Right atrium auricular region (tissue), 2 donors: ENCODE measurements at regions not wholly inside any gene's neighbourhood (a gene's known extent, or its start where the extent isn't known, plus 50 kb on each side); places are given as distances from the start of the nearest gene placed in this dataset.

ENCODE experiments used
- DNase-seq: peaks from one replicate; pipeline ENCODE4 v3.0.0-alpha.2; 2019; ENCODE audit warnings: low spot score
- H3K27ac ChIP-seq, 2 donors: fragments of 200-600 bp; sonication (generic); 1 replicate in 1 of 2; 2 replicates in 1 of 2; pipeline ENCODE4 v1.5.1; 2016 to 2019
- H3K27me3 ChIP-seq, 2 donors: fragments of 200-600 bp; sonication (generic); one replicate each; pipeline versions ENCODE4 v1.5.1 to v1.6.0; 2017 to 2019
- H3K36me3 ChIP-seq: fragments of 200-600 bp; sonication (generic); one replicate; pipeline ENCODE4 v1.5.1; 2016
- H3K4me1 ChIP-seq, 2 donors: fragments of 200-600 bp; sonication (generic); one replicate each; pipeline versions ENCODE4 v1.5.1 to v1.6.0; 2017 to 2019
- H3K4me3 ChIP-seq, 2 donors: fragments of 200-600 bp; sonication (generic); 1 replicate in 1 of 2; 2 replicates in 1 of 2; pipeline ENCODE4 v1.5.1; 2017 to 2019; ENCODE audit warnings: mild to moderate bottlenecking in 1 of 2, moderate library complexity in 1 of 2
- H3K9me3 ChIP-seq, 2 donors: fragments of 200-600 bp; sonication (generic); one replicate each; pipeline ENCODE4 v1.5.1; 2019
- CTCF ChIP-seq, 2 donors: fragments of 200-600 bp; sonication (generic); IDR thresholded peaks; one replicate each; pipeline ENCODE4 v1.5.1; 2019; ENCODE audit warnings: antibody characterized with exemption in 2 of 2

GRCh38 chr1:30505853-30506252 lies 217.5 kb downstream of the MATN1 start:
- no peaks in the 10 kb centered on the region for H3K4me1 ChIP-seq
- no peaks in the 10 kb centered on the region for H3K9me3 ChIP-seq
- no peak overlapping the region for H3K4me3 ChIP-seq
- no peaks in the 10 kb centered on the region for H3K36me3 ChIP-seq
- H3K27ac ChIP-seq: no peak overlapping the region
- DNase-seq: no peak
- no peaks in the 10 kb centered on the region for H3K27me3 ChIP-seq
- no peak for TF ChIP-seq CTCF (IDR thresholded peaks at IDR 0.05)

GRCh38 chr1:30492451-30492850 lies 230.9 kb downstream of the MATN1 start:
- Histone ChIP-seq H3K9me3 (no peaks in the 10 kb centered on the region), H3K4me3 (no peak overlapping the region), H3K27ac (no peak overlapping the region), H3K27me3 (no peaks in the 10 kb centered on the region), H3K4me1 (no peaks in the 10 kb centered on the region), H3K36me3 (no peaks in the 10 kb centered on the region)
- no peak for DNase-seq
- no peak for TF ChIP-seq CTCF (IDR thresholded peaks at IDR 0.05)

GRCh38 chr1:30491831-30492230 lies 231.6 kb downstream of the MATN1 start:
- Histone ChIP-seq H3K27ac (no peak overlapping the region), H3K9me3 (no peaks in the 10 kb centered on the region), H3K4me1 (no peaks in the 10 kb centered on the region), H3K27me3 (no peaks in the 10 kb centered on the region), H3K36me3 (no peaks in the 10 kb centered on the region), H3K4me3 (no peak overlapping the region)
- no peak for DNase-seq
- no peak for TF ChIP-seq CTCF (IDR thresholded peaks at IDR 0.05)

GRCh38 chr1:30490554-30491053 lies 232.8 kb downstream of the MATN1 start:
- TF ChIP-seq CTCF (IDR thresholded peaks at IDR 0.05): no peak
- no peak overlapping the region for H3K27ac ChIP-seq
- no peaks in the 10 kb centered on the region for H3K36me3 ChIP-seq
- H3K4me1 ChIP-seq: no peaks in the 10 kb centered on the region
- no peaks in the 10 kb centered on the region for H3K27me3 ChIP-seq
- no peak overlapping the region for H3K4me3 ChIP-seq
- no peaks in the 10 kb centered on the region for H3K9me3 ChIP-seq
- no peak for DNase-seq

GRCh38 chr1:30489737-30490389 lies 233.5 kb downstream of the MATN1 start:
- no peaks in the 10 kb centered on the region for H3K9me3 ChIP-seq
- DNase-seq: no peak
- no peak overlapping the region for H3K4me3 ChIP-seq
- no peaks in the 10 kb centered on the region for H3K36me3 ChIP-seq
- H3K27ac ChIP-seq: no peak overlapping the region
- no peak for TF ChIP-seq CTCF (IDR thresholded peaks at IDR 0.05)
- no peaks in the 10 kb centered on the region for H3K4me1 ChIP-seq
- no peaks in the 10 kb centered on the region for H3K27me3 ChIP-seq
